ENCODE measurements at regions not wholly inside any gene's neighbourhood (a gene's known extent, or its start where the extent isn't known, plus 50 kb on each side); places are given as distances from the start of the nearest gene placed in this dataset.
A peak's percentile ranks its signal among the peaks of the same experiment; 100 is the strongest.

GRCh38 chrX:34300871-34301270 is 168.8 kb upstream of the FAM47A start:
- intact Hi-C loops (cut with micrococcal nuclease; ENCODE audit: unreplicated experiment): loop anchor here (1.0 kb wide), 1 partner anchor 867 kb away; no protein-coding TSS in a partner anchor
- no peaks in the 10 kb centered on the region for H3K36me3 ChIP-seq (ENCODE audit: control insufficient read depth, insufficient read depth, low read length)
- BruUV-seq (replicated peaks): no TSS peak
- no peaks in the 10 kb centered on the region for H3K27me3 ChIP-seq (replicated peaks; ENCODE audit: control insufficient read depth, insufficient read depth, low read length)
- Mint-ChIP-seq H3K27me3 (ENCODE audit: insufficient read depth, unreplicated experiment) (peaks cover 3% of the 10 kb centered on the region), H3K36me3 (ENCODE audit: insufficient read depth, unreplicated experiment) (no peaks in the 10 kb centered on the region), H3K9me3 (ENCODE audit: unreplicated experiment) (no peaks in the 10 kb centered on the region), H3K4me3 (ENCODE audit: unreplicated experiment) (no peak overlapping the region), H3K27ac (ENCODE audit: unreplicated experiment) (no peak overlapping the region), H3K4me1 (ENCODE audit: low read depth, unreplicated experiment) (peaks cover 10% of the 10 kb centered on the region)
- ChIA-PET POLR2A (no interaction called here), CTCF (no interaction called here)
- DNase-seq: peak in 1 of 2 experiments; percentile 38
- TF ChIP-seq, protein P1, sequence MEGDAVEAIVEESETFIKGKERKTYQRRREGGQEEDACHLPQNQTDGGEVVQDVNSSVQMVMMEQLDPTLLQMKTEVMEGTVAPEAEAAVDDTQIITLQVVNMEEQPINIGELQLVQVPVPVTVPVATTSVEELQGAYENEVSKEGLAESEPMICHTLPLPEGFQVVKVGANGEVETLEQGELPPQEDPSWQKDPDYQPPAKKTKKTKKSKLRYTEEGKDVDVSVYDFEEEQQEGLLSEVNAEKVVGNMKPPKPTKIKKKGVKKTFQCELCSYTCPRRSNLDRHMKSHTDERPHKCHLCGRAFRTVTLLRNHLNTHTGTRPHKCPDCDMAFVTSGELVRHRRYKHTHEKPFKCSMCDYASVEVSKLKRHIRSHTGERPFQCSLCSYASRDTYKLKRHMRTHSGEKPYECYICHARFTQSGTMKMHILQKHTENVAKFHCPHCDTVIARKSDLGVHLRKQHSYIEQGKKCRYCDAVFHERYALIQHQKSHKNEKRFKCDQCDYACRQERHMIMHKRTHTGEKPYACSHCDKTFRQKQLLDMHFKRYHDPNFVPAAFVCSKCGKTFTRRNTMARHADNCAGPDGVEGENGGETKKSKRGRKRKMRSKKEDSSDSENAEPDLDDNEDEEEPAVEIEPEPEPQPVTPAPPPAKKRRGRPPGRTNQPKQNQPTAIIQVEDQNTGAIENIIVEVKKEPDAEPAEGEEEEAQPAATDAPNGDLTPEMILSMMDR (IDR thresholded peaks at IDR 0.05; ENCODE audit: insufficient read depth in 1 of 2, low read depth in 1 of 2, low read length in 1 of 2, severe bottlenecking in 1 of 2, unreplicated experiment in 1 of 2): peak in 1 of 2 experiments; percentile 51
- no peaks in the 10 kb centered on the region for H3K9me3 ChIP-seq
- no peaks in the 10 kb centered on the region for H3K4me1 ChIP-seq
- H3K4me3 ChIP-seq (ENCODE audit: low read depth, low read length): no peak overlapping the region

DNA sequence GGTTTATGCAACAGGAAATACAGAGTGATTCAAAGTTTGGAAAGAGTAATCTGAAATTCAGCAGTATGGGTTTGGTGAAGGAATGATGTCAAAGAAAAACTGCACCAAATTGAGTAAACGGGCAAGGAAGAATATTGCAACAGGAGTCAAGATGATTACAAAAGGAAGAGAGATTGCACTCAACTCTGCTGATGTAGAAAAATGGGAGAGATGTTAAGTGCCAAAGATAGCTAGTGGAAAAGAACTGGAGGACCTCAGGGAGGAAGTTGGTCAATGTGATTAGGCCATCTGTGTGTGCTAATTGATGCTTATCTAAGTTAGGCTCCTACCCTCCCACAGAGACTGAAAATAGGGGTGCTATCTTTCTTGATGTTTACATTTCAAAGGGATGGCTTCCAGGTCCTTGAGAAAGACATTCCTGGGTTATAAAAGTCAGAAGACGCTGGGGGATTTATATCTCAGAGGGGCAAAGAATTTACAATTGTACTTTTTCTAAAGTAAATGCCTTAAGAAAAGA is 167.4 kb upstream of the FAM47A start:
- Mint-ChIP-seq H3K27me3 (ENCODE audit: insufficient read depth, unreplicated experiment) (no peaks in the 10 kb centered on the region), H3K27ac (ENCODE audit: unreplicated experiment) (no peak overlapping the region), H3K4me1 (ENCODE audit: low read depth, unreplicated experiment) (peaks cover 10% of the 10 kb centered on the region), H3K36me3 (ENCODE audit: insufficient read depth, unreplicated experiment) (no peaks in the 10 kb centered on the region), H3K4me3 (ENCODE audit: unreplicated experiment) (no peak overlapping the region), H3K9me3 (ENCODE audit: unreplicated experiment) (no peaks in the 10 kb centered on the region)
- TF ChIP-seq, protein P1 (IDR thresholded peaks at IDR 0.05; ENCODE audit: insufficient read depth in 1 of 2, low read depth in 1 of 2, low read length in 1 of 2, severe bottlenecking in 1 of 2, unreplicated experiment in 1 of 2): no peak
- Histone ChIP-seq H3K27me3 (replicated peaks; ENCODE audit: control insufficient read depth, insufficient read depth, low read length) (no peaks in the 10 kb centered on the region), H3K36me3 (ENCODE audit: control insufficient read depth, insufficient read depth, low read length) (no peaks in the 10 kb centered on the region), H3K4me3 (ENCODE audit: low read depth, low read length) (no peak overlapping the region), H3K4me1 (no peaks in the 10 kb centered on the region), H3K9me3 (no peaks in the 10 kb centered on the region)
- intact Hi-C loops (cut with micrococcal nuclease; ENCODE audit: unreplicated experiment): no loop called here
- no peak for DNase-seq
- BruUV-seq (replicated peaks): no TSS peak
- ChIA-PET CTCF (no interaction called here), POLR2A (no interaction called here)

- BruUV-seq (replicated peaks): no TSS peak
- DNase-seq: no peak
- Mint-ChIP-seq H3K36me3 (ENCODE audit: insufficient read depth, unreplicated experiment) (no peaks in the 10 kb centered on the region), H3K4me3 (ENCODE audit: unreplicated experiment) (no peak overlapping the region), H3K9me3 (ENCODE audit: unreplicated experiment) (no peaks in the 10 kb centered on the region), H3K27me3 (ENCODE audit: insufficient read depth, unreplicated experiment) (peaks cover 4% of the 10 kb centered on the region), H3K4me1 (ENCODE audit: low read depth, unreplicated experiment) (peaks cover 6% of the 10 kb centered on the region), H3K27ac (ENCODE audit: unreplicated experiment) (no peak overlapping the region)
- Histone ChIP-seq H3K36me3 (ENCODE audit: control insufficient read depth, insufficient read depth, low read length) (no peaks in the 10 kb centered on the region), H3K9me3 (no peaks in the 10 kb centered on the region), H3K4me3 (ENCODE audit: low read depth, low read length) (no peak overlapping the region), H3K27me3 (replicated peaks; ENCODE audit: control insufficient read depth, insufficient read depth, low read length) (no peaks in the 10 kb centered on the region), H3K4me1 (no peaks in the 10 kb centered on the region)
- ChIA-PET CTCF (no interaction called here), POLR2A (no interaction called here)
- TF ChIP-seq, protein P1 (IDR thresholded peaks at IDR 0.05; ENCODE audit: insufficient read depth in 1 of 2, low read depth in 1 of 2, low read length in 1 of 2, severe bottlenecking in 1 of 2, unreplicated experiment in 1 of 2): no peak
- intact Hi-C loops (cut with micrococcal nuclease; ENCODE audit: unreplicated experiment): no loop called here
These were observed 162.6 kb upstream of the FAM47A start for GRCh38 chrX:34294665-34295064.

All from Caco-2 (cell line).